ENCODE measurements at regions not wholly inside any gene's neighbourhood (a gene's known extent, or its start where the extent isn't known, plus 50 kb on each side); places are given as distances from the start of the nearest gene placed in this dataset.

GRCh38 chr10:83617692-83618545, 521.4 kb upstream of the GHITM start:
- H3K4me3 ChIP-seq (ENCODE audit: low read length) = no peak overlapping the region
- DNase-seq (ENCODE audit: low read depth) = no peak
- H3K36me3 ChIP-seq (ENCODE audit: control insufficient read depth, insufficient read depth, low read length, severe bottlenecking) = no peaks in the 10 kb centered on the region

DNA sequence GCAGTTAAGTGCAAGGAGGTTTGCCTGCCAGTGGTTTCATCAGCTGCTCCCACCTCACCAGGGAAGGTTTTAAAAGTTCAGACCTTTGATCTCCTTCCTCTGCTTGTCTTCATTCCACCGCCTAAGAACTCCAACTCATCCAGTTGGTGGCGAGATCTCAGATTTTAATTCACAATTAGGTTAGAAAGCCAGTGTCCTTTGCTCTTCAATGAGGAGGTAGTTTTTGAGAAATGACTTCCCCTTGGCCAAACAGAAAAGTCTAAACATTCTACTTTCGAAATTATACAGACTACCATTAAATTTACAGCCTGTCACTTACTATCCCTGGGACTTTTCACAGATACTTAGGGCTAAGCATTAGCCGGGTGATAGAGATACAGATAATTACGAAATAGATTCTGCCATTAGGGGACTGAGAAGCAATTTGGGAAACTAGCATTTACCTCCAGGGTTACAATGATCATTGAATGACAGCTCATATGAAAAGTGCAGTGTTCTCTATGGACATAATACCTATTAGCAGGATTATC, 513.4 kb upstream of the GHITM start:
- Histone ChIP-seq H3K27me3 (replicated peaks; ENCODE audit: control insufficient read depth, insufficient read depth, low read length) (no peaks in the 10 kb centered on the region), H3K4me3 (ENCODE audit: low read length) (no peak overlapping the region), H3K9ac (ENCODE audit: low read length) (no peak overlapping the region), H3K4me1 (ENCODE audit: control insufficient read depth, insufficient read depth, low read length) (no peaks in the 10 kb centered on the region), H3K9me3 (ENCODE audit: control insufficient read depth, low read length) (no peaks in the 10 kb centered on the region), H3K36me3 (ENCODE audit: control insufficient read depth, insufficient read depth, low read length, severe bottlenecking) (no peaks in the 10 kb centered on the region)
- no peak for DNase-seq (ENCODE audit: low read depth)

More at GRCh38 chr10:83617692-83618545, 521.4 kb upstream of the GHITM start:
- H3K4me1 ChIP-seq (ENCODE audit: control insufficient read depth, insufficient read depth, low read length) = no peaks in the 10 kb centered on the region
- H3K9me3 ChIP-seq (ENCODE audit: control insufficient read depth, low read length) = no peaks in the 10 kb centered on the region
- no peak overlapping the region for H3K9ac ChIP-seq (ENCODE audit: low read length)
- H3K27me3 ChIP-seq (replicated peaks; ENCODE audit: control insufficient read depth, insufficient read depth, low read length) = no peaks in the 10 kb centered on the region

DNA sequence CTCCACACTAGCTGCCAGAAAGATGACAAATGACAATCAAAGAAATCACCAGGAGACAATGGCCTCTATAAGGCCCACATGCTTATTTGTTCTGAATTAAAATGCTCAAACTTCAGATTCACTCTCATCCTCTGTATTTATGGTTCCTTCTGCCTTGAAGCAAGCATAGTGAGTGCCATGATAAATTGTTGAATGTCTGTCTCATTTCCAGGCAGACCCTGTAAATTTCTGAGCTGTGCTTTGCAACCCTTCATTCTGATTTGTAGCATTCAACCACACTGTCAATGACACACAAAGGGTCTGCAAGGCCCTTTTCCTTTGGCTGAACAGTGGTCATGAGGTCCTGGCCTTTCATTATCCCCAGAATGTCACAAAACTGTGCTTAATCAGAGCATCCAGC, 506.6 kb upstream of the GHITM start:
- Histone ChIP-seq H3K9ac (ENCODE audit: low read length) (no peak overlapping the region), H3K36me3 (ENCODE audit: control insufficient read depth, insufficient read depth, low read length, severe bottlenecking) (no peaks in the 10 kb centered on the region), H3K27me3 (replicated peaks; ENCODE audit: control insufficient read depth, insufficient read depth, low read length) (no peaks in the 10 kb centered on the region), H3K4me3 (ENCODE audit: low read length) (no peak overlapping the region), H3K9me3 (ENCODE audit: control insufficient read depth, low read length) (no peaks in the 10 kb centered on the region), H3K4me1 (ENCODE audit: control insufficient read depth, insufficient read depth, low read length) (no peaks in the 10 kb centered on the region)
- no peak for DNase-seq (ENCODE audit: low read depth)

- H3K27me3 ChIP-seq (replicated peaks; ENCODE audit: control insufficient read depth, insufficient read depth, low read length) = no peaks in the 10 kb centered on the region
- H3K4me3 ChIP-seq (ENCODE audit: low read length) = no peak overlapping the region
- H3K4me1 ChIP-seq (ENCODE audit: control insufficient read depth, insufficient read depth, low read length) = no peaks in the 10 kb centered on the region
- no peaks in the 10 kb centered on the region for H3K9me3 ChIP-seq (ENCODE audit: control insufficient read depth, low read length)
- no peak overlapping the region for H3K9ac ChIP-seq (ENCODE audit: low read length)
- H3K36me3 ChIP-seq (ENCODE audit: control insufficient read depth, insufficient read depth, low read length, severe bottlenecking) = no peaks in the 10 kb centered on the region
- no peak for DNase-seq (ENCODE audit: low read depth)
Measured at GRCh38 chr10:83633547-83633946, 505.8 kb upstream of the GHITM start.

- no peaks in the 10 kb centered on the region for H3K4me1 ChIP-seq (ENCODE audit: control insufficient read depth, insufficient read depth, low read length)
- H3K27me3 ChIP-seq (replicated peaks; ENCODE audit: control insufficient read depth, insufficient read depth, low read length) = no peaks in the 10 kb centered on the region
- DNase-seq (ENCODE audit: low read depth) = no peak
- no peaks in the 10 kb centered on the region for H3K9me3 ChIP-seq (ENCODE audit: control insufficient read depth, low read length)
- H3K4me3 ChIP-seq (ENCODE audit: low read length) = no peak overlapping the region
- H3K9ac ChIP-seq (ENCODE audit: low read length) = no peak overlapping the region
- no peaks in the 10 kb centered on the region for H3K36me3 ChIP-seq (ENCODE audit: control insufficient read depth, insufficient read depth, low read length, severe bottlenecking)
Measured at GRCh38 chr10:83636826-83637225, 502.5 kb upstream of the GHITM start.

DNA sequence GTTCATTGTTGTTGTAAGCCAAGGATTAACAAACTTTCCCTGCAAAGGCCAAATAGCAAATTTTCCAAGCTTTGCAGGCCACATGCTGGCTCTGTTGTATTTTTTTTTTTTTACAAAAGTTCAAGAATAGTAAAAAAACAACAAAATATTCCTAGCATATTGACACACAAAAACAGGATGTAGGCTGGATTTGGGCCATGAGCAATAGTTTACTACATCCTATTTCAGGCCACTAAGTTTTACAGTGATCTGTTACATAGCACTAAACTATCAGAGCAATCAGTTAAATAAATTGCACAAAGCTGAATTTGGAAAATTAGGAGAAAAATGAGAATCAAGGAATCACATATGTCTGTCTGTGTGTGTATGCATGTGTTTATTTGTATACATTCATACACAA, 491.8 kb upstream of the GHITM start:
- Histone ChIP-seq H3K27me3 (replicated peaks; ENCODE audit: control insufficient read depth, insufficient read depth, low read length) (no peaks in the 10 kb centered on the region), H3K9ac (ENCODE audit: low read length) (no peak overlapping the region), H3K9me3 (ENCODE audit: control insufficient read depth, low read length) (no peaks in the 10 kb centered on the region), H3K4me3 (ENCODE audit: low read length) (no peak overlapping the region), H3K4me1 (ENCODE audit: control insufficient read depth, insufficient read depth, low read length) (peaks cover 6% of the 10 kb centered on the region), H3K36me3 (ENCODE audit: control insufficient read depth, insufficient read depth, low read length, severe bottlenecking) (no peaks in the 10 kb centered on the region)
- no peak for DNase-seq (ENCODE audit: low read depth)

GRCh38 chr10:83648201-83648600, 491.1 kb upstream of the GHITM start:
- no peak overlapping the region for H3K9ac ChIP-seq (ENCODE audit: low read length)
- no peaks in the 10 kb centered on the region for H3K9me3 ChIP-seq (ENCODE audit: control insufficient read depth, low read length)
- no peaks in the 10 kb centered on the region for H3K36me3 ChIP-seq (ENCODE audit: control insufficient read depth, insufficient read depth, low read length, severe bottlenecking)
- no peaks in the 10 kb centered on the region for H3K27me3 ChIP-seq (replicated peaks; ENCODE audit: control insufficient read depth, insufficient read depth, low read length)
- H3K4me1 ChIP-seq (ENCODE audit: control insufficient read depth, insufficient read depth, low read length) = peaks cover 6% of the 10 kb centered on the region
- H3K4me3 ChIP-seq (ENCODE audit: low read length) = no peak overlapping the region
- no peak for DNase-seq (ENCODE audit: low read depth)

DNA sequence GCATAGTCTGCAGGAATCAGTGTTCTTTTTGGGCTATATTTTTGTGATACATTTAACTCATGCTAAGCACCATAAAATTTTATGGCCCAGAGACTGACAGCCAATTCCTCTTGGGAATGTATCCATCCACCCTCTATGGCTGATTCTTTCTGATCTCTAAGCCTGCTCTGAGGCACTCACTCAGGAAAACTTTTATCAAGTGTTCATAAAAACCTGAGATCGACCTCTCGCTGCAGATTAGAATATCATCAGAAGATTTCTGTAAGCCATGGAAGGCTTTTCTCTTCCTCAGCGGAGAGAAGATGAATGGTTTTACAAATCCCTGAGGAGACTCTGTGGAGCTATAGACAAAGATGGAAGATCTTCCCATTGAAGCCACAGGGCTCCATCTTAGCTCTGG, 489.8 kb upstream of the GHITM start:
- Histone ChIP-seq H3K4me3 (ENCODE audit: low read length) (no peak overlapping the region), H3K36me3 (ENCODE audit: control insufficient read depth, insufficient read depth, low read length, severe bottlenecking) (no peaks in the 10 kb centered on the region), H3K4me1 (ENCODE audit: control insufficient read depth, insufficient read depth, low read length) (peaks cover 6% of the 10 kb centered on the region), H3K9ac (ENCODE audit: low read length) (no peak overlapping the region), H3K27me3 (replicated peaks; ENCODE audit: control insufficient read depth, insufficient read depth, low read length) (no peaks in the 10 kb centered on the region), H3K9me3 (ENCODE audit: control insufficient read depth, low read length) (no peaks in the 10 kb centered on the region)
- no peak for DNase-seq (ENCODE audit: low read depth)

- Histone ChIP-seq H3K9ac (ENCODE audit: low read length) (no peak overlapping the region), H3K36me3 (ENCODE audit: control insufficient read depth, insufficient read depth, low read length, severe bottlenecking) (no peaks in the 10 kb centered on the region), H3K27me3 (replicated peaks; ENCODE audit: control insufficient read depth, insufficient read depth, low read length) (no peaks in the 10 kb centered on the region), H3K4me1 (ENCODE audit: control insufficient read depth, insufficient read depth, low read length) (no peaks in the 10 kb centered on the region), H3K4me3 (ENCODE audit: low read length) (no peak overlapping the region), H3K9me3 (ENCODE audit: control insufficient read depth, low read length) (no peaks in the 10 kb centered on the region)
- no peak for DNase-seq (ENCODE audit: low read depth)
Measured at GRCh38 chr10:83654689-83655088, 484.6 kb upstream of the GHITM start.

GRCh38 chr10:83656924-83657323, 482.4 kb upstream of the GHITM start:
- Histone ChIP-seq H3K27me3 (replicated peaks; ENCODE audit: control insufficient read depth, insufficient read depth, low read length) (no peaks in the 10 kb centered on the region), H3K4me1 (ENCODE audit: control insufficient read depth, insufficient read depth, low read length) (no peaks in the 10 kb centered on the region), H3K4me3 (ENCODE audit: low read length) (no peak overlapping the region), H3K36me3 (ENCODE audit: control insufficient read depth, insufficient read depth, low read length, severe bottlenecking) (no peaks in the 10 kb centered on the region), H3K9me3 (ENCODE audit: control insufficient read depth, low read length) (no peaks in the 10 kb centered on the region), H3K9ac (ENCODE audit: low read length) (no peak overlapping the region)
- no peak for DNase-seq (ENCODE audit: low read depth)

DNA sequence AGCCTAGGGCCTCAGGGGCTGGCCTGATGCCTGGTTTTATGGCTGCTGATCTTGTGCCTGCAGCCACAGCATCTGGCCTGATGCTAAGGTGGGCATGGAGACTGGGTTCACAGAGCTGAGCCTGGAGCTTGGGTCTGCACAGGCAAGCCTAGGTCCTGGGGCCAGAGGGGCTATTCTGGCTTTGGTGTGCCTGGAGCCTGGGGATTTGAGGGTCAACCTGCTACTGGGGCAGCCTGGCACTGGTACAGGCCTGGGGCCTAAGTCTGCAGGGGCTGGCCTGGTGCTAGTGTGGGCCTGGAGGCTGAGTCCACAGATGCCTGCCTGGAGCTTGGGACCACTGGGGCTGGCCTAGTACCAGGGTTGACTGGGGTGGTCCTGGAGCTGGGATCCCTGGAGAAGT, 481.8 kb upstream of the GHITM start:
- H3K36me3 ChIP-seq (ENCODE audit: control insufficient read depth, insufficient read depth, low read length, severe bottlenecking) = no peaks in the 10 kb centered on the region
- H3K9ac ChIP-seq (ENCODE audit: low read length) = no peak overlapping the region
- H3K4me1 ChIP-seq (ENCODE audit: control insufficient read depth, insufficient read depth, low read length) = no peaks in the 10 kb centered on the region
- H3K9me3 ChIP-seq (ENCODE audit: control insufficient read depth, low read length) = no peaks in the 10 kb centered on the region
- DNase-seq (ENCODE audit: low read depth) = no peak
- H3K27me3 ChIP-seq (replicated peaks; ENCODE audit: control insufficient read depth, insufficient read depth, low read length) = no peaks in the 10 kb centered on the region
- H3K4me3 ChIP-seq (ENCODE audit: low read length) = no peak overlapping the region

- H3K4me3 ChIP-seq (ENCODE audit: low read length) = no peak overlapping the region
- no peaks in the 10 kb centered on the region for H3K4me1 ChIP-seq (ENCODE audit: control insufficient read depth, insufficient read depth, low read length)
- H3K9me3 ChIP-seq (ENCODE audit: control insufficient read depth, low read length) = no peaks in the 10 kb centered on the region
- H3K27me3 ChIP-seq (replicated peaks; ENCODE audit: control insufficient read depth, insufficient read depth, low read length) = no peaks in the 10 kb centered on the region
- no peaks in the 10 kb centered on the region for H3K36me3 ChIP-seq (ENCODE audit: control insufficient read depth, insufficient read depth, low read length, severe bottlenecking)
- DNase-seq (ENCODE audit: low read depth) = no peak
- no peak overlapping the region for H3K9ac ChIP-seq (ENCODE audit: low read length)
Measured at GRCh38 chr10:83663918-83664317, 475.4 kb upstream of the GHITM start.
